GM03348 (cell line): ENCODE measurements at regions not wholly inside any gene's neighbourhood (a gene's known extent, or its start where the extent isn't known, plus 50 kb on each side); places are given as distances from the start of the nearest gene placed in this dataset.
"Not testable (repeated sequence)": the region's sequence is repeated elsewhere in the genome, so short reads cannot be mapped to it uniquely, and the experiment has no call there.

ENCODE experiments used
- DNase-seq: peaks from one replicate; pipeline ENCODE4 v3.0.0; 2012; ENCODE audit warnings: low spot score

GRCh38 chr10:123270221-123270620 lies 116.0 kb downstream of the BUB3 start:
- peak; percentile 45 for DNase-seq

GRCh38 chr10:123270806-123271205 lies 116.6 kb downstream of the BUB3 start:
- DNase-seq, result no peak

- no peak for DNase-seq
Measured at GRCh38 chr10:123272171-123272570, 118.0 kb downstream of the BUB3 start.

- no peak for DNase-seq
Measured at GRCh38 chr10:123274306-123275135, 120.3 kb downstream of the BUB3 start.

- DNase-seq, result no peak
Measured at GRCh38 chr10:123275136-123275564, 120.9 kb downstream of the BUB3 start.

- DNase-seq, result no peak
Measured at GRCh38 chr10:123278445-123278844, 124.2 kb downstream of the BUB3 start.

GRCh38 chr10:123283371-123283770 lies 129.2 kb downstream of the BUB3 start:
- DNase-seq, result not testable (repeated sequence)

GRCh38 chr10:123284022-123284421 lies 129.8 kb downstream of the BUB3 start:
- DNase-seq, result no peak

GRCh38 chr10:123287594-123288247 lies 133.5 kb downstream of the BUB3 start:
- DNase-seq, result no peak

- DNase-seq, result no peak
Measured at GRCh38 chr10:123289432-123289831, 135.2 kb downstream of the BUB3 start.

- no peak for DNase-seq
Measured at GRCh38 chr10:123294109-123294508, 139.9 kb downstream of the BUB3 start.

- no peak for DNase-seq
Measured at GRCh38 chr10:123294886-123295285, 140.7 kb downstream of the BUB3 start.

- no peak for DNase-seq
Measured at GRCh38 chr10:123295644-123296043, 141.4 kb downstream of the BUB3 start.

- DNase-seq, result no peak
Measured at GRCh38 chr10:123297175-123297574, 143.0 kb downstream of the BUB3 start.

GRCh38 chr10:123298583-123298982 lies 144.4 kb downstream of the BUB3 start:
- no peak for DNase-seq

- DNase-seq, result no peak
Measured at GRCh38 chr10:123299598-123299997, 145.4 kb downstream of the BUB3 start.

- no peak for DNase-seq
Measured at GRCh38 chr10:123301077-123301857, 147.1 kb downstream of the BUB3 start.

- no peak for DNase-seq
Measured at GRCh38 chr10:123303581-123304337, 149.6 kb downstream of the BUB3 start.

GRCh38 chr10:123305671-123306070 lies 151.5 kb downstream of the BUB3 start:
- DNase-seq, result no peak

GRCh38 chr10:123306290-123306689 lies 152.1 kb downstream of the BUB3 start:
- DNase-seq, result no peak

- no peak for DNase-seq
Measured at GRCh38 chr10:123309731-123310130, 155.5 kb downstream of the BUB3 start.

- no peak for DNase-seq
Measured at GRCh38 chr10:123316776-123317175, 162.6 kb downstream of the BUB3 start.
